HEK293 (cell line): ENCODE measurements at regions not wholly inside any gene's neighbourhood (a gene's known extent, or its start where the extent isn't known, plus 50 kb on each side); places are given as distances from the start of the nearest gene placed in this dataset.

ENCODE experiments used
- CTCF ChIA-PET: fragments of 350-600 bp; formaldehyde crosslinking; extraction: SDS; loops from one replicate; lab custom pipeline; 2021; ENCODE audit warnings: antibody characterized with exemption; lab: Yijun Ruan, JAX
- POLR2A ChIA-PET: fragments of 300-600 bp; formaldehyde crosslinking; extraction: SDS; loops from one replicate; lab custom pipeline; 2020; ENCODE audit warnings: antibody characterized with exemption, inconsistent platforms; lab: Yijun Ruan, JAX
- H3K27ac ChIP-seq: fragments of 200-500 bp; sonication (Bioruptor generic); 2 replicates; pipeline ENCODE4 v1.5.1; 2014; ENCODE audit warnings: low read depth, low read length, control low read depth, inconsistent platforms; ENCODE audit errors: extremely low read depth
- H3K36me3 ChIP-seq, 2 experiments: fragments of 200-500 bp in 1 of 2; sonication (Bioruptor generic) in 1 of 2; 1 replicate in 1 of 2; 2 replicates in 1 of 2; pipeline ENCODE4 v1.5.1; 2014 to 2017; ENCODE audit warnings: inconsistent platforms in 2 of 2, low read length in 2 of 2; ENCODE audit not compliant: control insufficient read depth in 2 of 2, insufficient read depth in 1 of 2
- H3K4me1 ChIP-seq: fragments of 200-500 bp; sonication (Bioruptor generic); 2 replicates; pipeline ENCODE4 v1.5.1; 2014; ENCODE audit warnings: mild to moderate bottlenecking, low read length, inconsistent platforms; ENCODE audit not compliant: control insufficient read depth, insufficient read depth
- H3K4me3 ChIP-seq: 2 replicates; pipeline ENCODE4 v1.5.1; 2011; ENCODE audit warnings: low read depth, mild to moderate bottlenecking, control low read depth, low read length, moderate library complexity
- H3K9me3 ChIP-seq: fragments of 200-500 bp; sonication (Bioruptor generic); 2 replicates; pipeline ENCODE4 v1.5.1; 2014; ENCODE audit warnings: low read depth, low read length, inconsistent platforms; ENCODE audit not compliant: control insufficient read depth, insufficient read depth
- ATF2 ChIP-seq: fragments of 450-650 bp; formaldehyde crosslinking; IDR thresholded peaks from 2 replicates; pipeline ENCODE4 v1.5.1; 2016; ENCODE audit warnings: missing biosample characterization, missing genetic modification characterization, low read depth
- CTCF ChIP-seq: fragments of 450-650 bp; formaldehyde crosslinking; IDR thresholded peaks from 2 replicates; pipeline ENCODE4 v1.5.1; 2016; ENCODE audit warnings: missing biosample characterization, missing genetic modification characterization
- ELK4 ChIP-seq: IDR thresholded peaks from 2 replicates; pipeline ENCODE4 v1.6.1; 2011; ENCODE audit warnings: mild to moderate bottlenecking, low read depth, low read length, borderline replicate concordance
- GLI2 ChIP-seq: fragments of 450-650 bp; formaldehyde crosslinking; IDR thresholded peaks from 2 replicates; pipeline ENCODE4; 2017; ENCODE audit warnings: missing biosample characterization, missing genetic modification characterization, low read depth, borderline replicate concordance
- KLF1 ChIP-seq: fragments of 450-650 bp; formaldehyde crosslinking; IDR thresholded peaks from 2 replicates; pipeline ENCODE4 v1.5.1; 2016; ENCODE audit warnings: missing biosample characterization, missing genetic modification characterization
- KLF7 ChIP-seq: fragments of 450-650 bp; formaldehyde crosslinking; IDR thresholded peaks from 2 replicates; pipeline ENCODE4 v1.5.1; 2016; ENCODE audit warnings: missing biosample characterization, missing genetic modification characterization, borderline replicate concordance
- PBX3 ChIP-seq: sonication (generic); formaldehyde crosslinking; IDR thresholded peaks from 2 replicates; pipeline ENCODE4 v1.8.1; 2022; ENCODE audit warnings: mild to moderate bottlenecking, moderate library complexity, missing genetic modification reagents
- ZFHX2 ChIP-seq: fragments of 450-650 bp; formaldehyde crosslinking; conservative IDR thresholded peaks from 2 replicates; pipeline ENCODE4 v1.5.1; 2016; ENCODE audit warnings: missing biosample characterization, missing genetic modification characterization
- ZNF10 ChIP-seq: fragments of 450-650 bp; formaldehyde crosslinking; IDR thresholded peaks from 2 replicates; pipeline ENCODE4 v1.5.1; 2017; ENCODE audit warnings: missing biosample characterization, missing genetic modification characterization
- ZNF114 ChIP-seq: fragments of 450-650 bp; formaldehyde crosslinking; IDR thresholded peaks from 2 replicates; pipeline ENCODE4 v1.5.0; 2017; ENCODE audit warnings: missing biosample characterization, missing genetic modification characterization
- ZNF148 ChIP-seq: fragments of 450-650 bp; formaldehyde crosslinking; IDR thresholded peaks from 2 replicates; pipeline ENCODE4 v1.5.0; 2017; ENCODE audit warnings: missing biosample characterization, missing genetic modification characterization, borderline replicate concordance
- ZNF18 ChIP-seq: fragments of 450-650 bp; formaldehyde crosslinking; IDR thresholded peaks from 2 replicates; pipeline ENCODE4 v1.5.1; 2016; ENCODE audit warnings: missing biosample characterization, missing genetic modification characterization
- ZNF266 ChIP-seq: fragments of 450-650 bp; formaldehyde crosslinking; IDR thresholded peaks from 2 replicates; pipeline ENCODE4 v1.5.1; 2016; ENCODE audit warnings: missing biosample characterization, missing genetic modification characterization, low read depth
- ZNF324 ChIP-seq: fragments of 450-650 bp; formaldehyde crosslinking; IDR thresholded peaks from 2 replicates; pipeline ENCODE4 v1.5.1; 2016; ENCODE audit warnings: missing biosample characterization, missing genetic modification characterization
- ZNF501 ChIP-seq: fragments of 450-650 bp; formaldehyde crosslinking; IDR thresholded peaks from 2 replicates; pipeline ENCODE4 v1.5.1; 2016; ENCODE audit warnings: missing biosample characterization, missing genetic modification characterization
- ZNF561 ChIP-seq: fragments of 450-650 bp; IDR thresholded peaks from 2 replicates; pipeline ENCODE4 v1.5.1; 2018; ENCODE audit warnings: missing biosample characterization, missing genetic modification characterization, borderline replicate concordance
- ZNF626 ChIP-seq: fragments of 450-650 bp; sonication (Bioruptor Pico); formaldehyde crosslinking; IDR thresholded peaks from 2 replicates; pipeline ENCODE4 v1.5.1; 2018; ENCODE audit warnings: missing biosample characterization, missing genetic modification characterization, inconsistent platforms
- ZNF704 ChIP-seq: fragments of 450-650 bp; formaldehyde crosslinking; IDR thresholded peaks from 2 replicates; pipeline ENCODE4 v1.5.1; 2016; ENCODE audit warnings: missing biosample characterization, missing genetic modification characterization
- ZSCAN4 ChIP-seq: fragments of 450-650 bp; formaldehyde crosslinking; IDR thresholded peaks from 2 replicates; pipeline ENCODE4 v1.5.1; 2017; ENCODE audit warnings: missing biosample characterization, missing genetic modification characterization

- POLR2A ChIA-PET: no interaction called here
- Histone ChIP-seq H3K36me3 (no peaks in the 10 kb centered on the region), H3K9me3 (no peaks in the 10 kb centered on the region), H3K27ac (no peak overlapping the region), H3K4me1 (no peaks in the 10 kb centered on the region), H3K4me3 (no peak overlapping the region)
- CTCF ChIA-PET: interaction anchor here (0.9 kb wide), 1 partner anchor 41 kb away, joined by 5 read pairs; no protein-coding TSS in a partner anchor
- TF ChIP-seq PBX3 (CRISPR knock-in tag) (no peak), KLF1 (tag by site-specific recombination) (no peak), ZSCAN4 (tag by site-specific recombination) (no peak), ZNF114 (tag by site-specific recombination) (no peak), ZFHX2 (tag by site-specific recombination) (no peak), ZNF18 (tag by site-specific recombination) (no peak), ZNF324 (tag by site-specific recombination) (no peak), ATF2 (tag by site-specific recombination) (no peak), ZNF10 (no peak), CTCF (no peak), ELK4 (no peak), GLI2 (no peak), ZNF148 (tag by site-specific recombination) (no peak), KLF7 (no peak), ZNF501 (no peak), ZNF626 (no peak), ZNF561 (no peak), ZNF704 (tag by site-specific recombination) (no peak), ZNF266 (tag by site-specific recombination) (no peak)
Measured at GRCh38 chr16:48958681-48959080, 323.0 kb downstream of the CBLN1 start.
